Type B pancreatic cell (in vitro differentiated cells): ENCODE measurements at regions not wholly inside any gene's neighbourhood (a gene's known extent, or its start where the extent isn't known, plus 50 kb on each side); places are given as distances from the start of the nearest gene placed in this dataset.

ENCODE experiments used
- DNase-seq: peaks from one replicate; pipeline ENCODE4 v3.0.0; 2021; ENCODE audit warnings: mixed read lengths; ENCODE audit not compliant: unreplicated experiment; ENCODE audit errors: extremely low spot score
- H3K27ac Mint-ChIP-seq: 2 replicates; pipeline ENCODE4 v1.8.0; 2021; ENCODE audit warnings: mild to moderate bottlenecking, mixed read lengths
- H3K27me3 Mint-ChIP-seq: 2 replicates; pipeline ENCODE4 v1.8.0; 2021; ENCODE audit warnings: mixed read lengths
- H3K36me3 Mint-ChIP-seq: 2 replicates; pipeline ENCODE4 v1.8.0; 2021; ENCODE audit warnings: mixed read lengths
- H3K4me1 Mint-ChIP-seq: one replicate; pipeline ENCODE4 v1.8.0; 2021; ENCODE audit warnings: mixed read lengths; ENCODE audit not compliant: unreplicated experiment
- H3K4me3 Mint-ChIP-seq: 2 replicates; pipeline ENCODE4 v1.8.0; 2021; ENCODE audit warnings: mild to moderate bottlenecking, mixed read lengths
- H3K9me3 Mint-ChIP-seq: 2 replicates; pipeline ENCODE4 v1.8.0; 2021; ENCODE audit warnings: mixed read lengths
- CTCF ChIP-seq: fragments of 200-600 bp; sonication (generic); conservative IDR thresholded peaks from 2 replicates; pipeline ENCODE4 v1.5.0; 2021; ENCODE audit warnings: antibody characterized with exemption, mild to moderate bottlenecking

- peaks cover 23% of the 10 kb centered on the region for H3K27me3 Mint-ChIP-seq
- DNase-seq, result peak; percentile 59
- no peaks in the 10 kb centered on the region for H3K36me3 Mint-ChIP-seq
- peak overlapping the region; percentile 50 for H3K27ac Mint-ChIP-seq
- H3K9me3 Mint-ChIP-seq, result no peaks in the 10 kb centered on the region
- TF ChIP-seq CTCF, result no peak
- H3K4me1 Mint-ChIP-seq, result peaks cover 16% of the 10 kb centered on the region
- no peak overlapping the region for H3K4me3 Mint-ChIP-seq
These were observed 206.8 kb upstream of the HDAC4 start for GRCh38 chr2:239607517-239608191.

- DNase-seq, result no peak
- H3K9me3 Mint-ChIP-seq, result no peaks in the 10 kb centered on the region
- H3K4me3 Mint-ChIP-seq, result no peak overlapping the region
- no peaks in the 10 kb centered on the region for H3K36me3 Mint-ChIP-seq
- no peak for TF ChIP-seq CTCF
- H3K4me1 Mint-ChIP-seq, result peaks cover 16% of the 10 kb centered on the region
- H3K27ac Mint-ChIP-seq, result no peak overlapping the region
- H3K27me3 Mint-ChIP-seq, result peaks cover 26% of the 10 kb centered on the region
These were observed 206.1 kb upstream of the HDAC4 start for GRCh38 chr2:239606741-239607516.

DNA sequence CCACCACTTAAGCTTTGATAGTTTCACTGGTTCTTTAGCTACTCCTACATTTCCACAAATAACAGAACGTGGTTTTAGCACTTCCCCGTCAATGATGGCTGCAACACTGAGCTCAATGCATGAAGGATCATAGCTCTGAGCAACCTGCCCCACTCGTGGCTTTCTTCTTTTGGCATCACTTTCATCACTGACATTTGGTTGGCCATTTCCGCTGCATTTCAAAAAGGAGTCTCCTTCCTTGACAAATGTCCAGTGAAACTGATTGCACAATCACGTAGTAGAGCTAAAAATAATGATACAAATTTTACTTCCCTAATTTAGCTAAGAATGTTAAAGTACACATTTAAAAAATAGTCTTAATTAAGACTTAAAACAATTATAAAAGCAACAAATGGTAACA, 205.2 kb upstream of the HDAC4 start:
- no peak overlapping the region for H3K27ac Mint-ChIP-seq
- H3K9me3 Mint-ChIP-seq, result no peaks in the 10 kb centered on the region
- peaks cover 16% of the 10 kb centered on the region for H3K4me1 Mint-ChIP-seq
- H3K4me3 Mint-ChIP-seq, result no peak overlapping the region
- no peak for DNase-seq
- no peaks in the 10 kb centered on the region for H3K36me3 Mint-ChIP-seq
- TF ChIP-seq CTCF, result no peak
- H3K27me3 Mint-ChIP-seq, result peaks cover 26% of the 10 kb centered on the region

DNA sequence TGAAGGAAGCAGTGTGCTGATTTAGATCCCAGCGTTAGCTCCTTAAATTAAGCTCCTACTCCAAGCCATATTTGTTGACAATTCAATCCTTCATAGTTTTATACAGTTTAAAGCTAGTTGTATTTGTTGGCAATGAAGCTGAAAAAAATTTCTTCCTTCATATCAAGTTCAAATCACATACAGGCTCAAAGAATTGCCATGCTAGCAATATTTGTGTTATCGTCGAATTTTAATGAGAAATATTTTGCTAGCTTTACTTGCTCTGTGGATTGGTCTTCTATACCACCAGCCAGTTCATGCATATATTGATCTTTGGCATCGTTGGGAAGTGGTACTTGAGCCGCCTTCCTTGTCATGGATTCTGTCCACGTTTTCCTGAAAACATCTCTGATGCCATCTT, 204.6 kb upstream of the HDAC4 start:
- Mint-ChIP-seq H3K9me3 (no peaks in the 10 kb centered on the region), H3K4me1 (peaks cover 16% of the 10 kb centered on the region), H3K36me3 (no peaks in the 10 kb centered on the region), H3K27me3 (peaks cover 26% of the 10 kb centered on the region), H3K27ac (no peak overlapping the region), H3K4me3 (no peak overlapping the region)
- no peak for DNase-seq
- TF ChIP-seq CTCF, result no peak

DNA sequence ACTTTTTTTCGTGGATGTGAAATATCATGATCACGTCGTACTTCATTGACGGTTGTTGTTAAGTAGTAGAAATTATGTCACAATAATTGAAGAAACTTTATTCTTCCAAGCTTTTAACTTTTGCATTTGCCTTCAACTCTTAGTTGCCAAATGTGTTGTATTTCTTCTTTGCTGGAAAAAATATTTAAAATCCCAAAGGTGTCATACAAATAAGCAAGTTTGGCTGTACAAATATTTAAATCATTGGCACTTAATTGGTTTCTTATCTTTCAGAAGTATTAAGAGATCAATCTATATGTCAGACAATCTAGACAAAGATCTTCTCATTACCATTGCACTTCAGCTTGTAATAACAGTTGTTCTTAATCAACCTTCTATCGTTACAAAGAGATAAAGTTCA, 204.0 kb upstream of the HDAC4 start:
- Mint-ChIP-seq H3K9me3 (no peaks in the 10 kb centered on the region), H3K36me3 (no peaks in the 10 kb centered on the region), H3K4me3 (no peak overlapping the region), H3K27ac (no peak overlapping the region), H3K4me1 (peaks cover 16% of the 10 kb centered on the region), H3K27me3 (peaks cover 25% of the 10 kb centered on the region)
- DNase-seq, result no peak
- no peak for TF ChIP-seq CTCF
